CD4-positive, alpha-beta T cell (primary cell): ENCODE measurements at regions not wholly inside any gene's neighbourhood (a gene's known extent, or its start where the extent isn't known, plus 50 kb on each side); places are given as distances from the start of the nearest gene placed in this dataset.

ENCODE experiments used
- ATAC-seq: fragments of 200-7000 bp; cut with Tn5 transposase; one replicate; pipeline ENCODE4 v1.10.0; 2022; ENCODE audit warnings: mild to moderate bottlenecking; ENCODE audit not compliant: poor library complexity
- CTCF ChIA-PET: fragments of 350-600 bp; sonication (Branson Sonifier 250); formaldehyde crosslinking; loops from one replicate; lab custom pipeline; 2021; ENCODE audit warnings: antibody characterized with exemption, inconsistent platforms; lab: Charles Lee
- POLR2A ChIA-PET: fragments of 350-600 bp; sonication (Branson Sonifier 250); formaldehyde crosslinking; loops from one replicate; lab custom pipeline; 2021; ENCODE audit warnings: antibody characterized with exemption, inconsistent platforms; lab: Charles Lee
- DNase-seq, 14 experiments: peaks; one replicate each; pipeline ENCODE4 v3.0.0-alpha.2; 2013 to 2020; ENCODE audit warnings: mixed read lengths in 2 of 14
- H3K27ac ChIP-seq, 2 donors: one replicate each; pipeline versions ENCODE4 v1.5.1 to v1.7.0; 2013; ENCODE audit warnings: low read length in 2 of 2, low read depth in 1 of 2, mild to moderate bottlenecking in 1 of 2
- H3K27me3 ChIP-seq, 2 experiments: 1 replicate in 1 of 2; 2 replicates in 1 of 2; pipeline versions ENCODE4 v1.6.1 to v1.7.0; 2013; ENCODE audit warnings: low read length in 2 of 2, control low read depth in 1 of 2, mild to moderate bottlenecking in 1 of 2, moderate library complexity in 1 of 2; ENCODE audit not compliant: insufficient read depth in 2 of 2, control insufficient read depth in 1 of 2
- H3K36me3 ChIP-seq: one replicate; pipeline ENCODE4 v1.6.1; 2013; ENCODE audit warnings: low read length, control low read depth; ENCODE audit not compliant: insufficient read depth
- H3K4me1 ChIP-seq: one replicate; pipeline ENCODE4 v1.6.1; 2013; ENCODE audit warnings: low read length, control low read depth; ENCODE audit not compliant: insufficient read depth
- H3K4me3 ChIP-seq: one replicate; pipeline ENCODE4 v1.5.1; 2013; ENCODE audit warnings: mild to moderate bottlenecking, low read length, moderate library complexity
- H3K9me3 ChIP-seq, 2 experiments: 1 replicate in 1 of 2; 2 replicates in 1 of 2; pipeline versions ENCODE4 v1.6.1 to v1.7.0; 2013; ENCODE audit warnings: low read length in 2 of 2, mild to moderate bottlenecking in 2 of 2, control low read depth in 1 of 2, moderate library complexity in 1 of 2; ENCODE audit not compliant: control insufficient read depth in 1 of 2, insufficient read depth in 1 of 2
- H3K27ac Mint-ChIP-seq: one replicate; pipeline ENCODE4 v1.8.0; 2020; ENCODE audit warnings: mixed read lengths
- H3K27me3 Mint-ChIP-seq: one replicate; pipeline ENCODE4 v1.8.0; 2021; ENCODE audit warnings: mixed read lengths
- H3K36me3 Mint-ChIP-seq: one replicate; pipeline ENCODE4 v1.8.0; 2021; ENCODE audit warnings: low read depth, mixed read lengths
- H3K4me1 Mint-ChIP-seq: one replicate; pipeline ENCODE4 v1.8.0; 2021; ENCODE audit warnings: low read depth, mixed read lengths
- H3K4me3 Mint-ChIP-seq: one replicate; pipeline ENCODE4 v1.8.0; 2020; ENCODE audit warnings: mild to moderate bottlenecking, mixed read lengths
- H3K9me3 Mint-ChIP-seq: one replicate; pipeline ENCODE4 v1.8.0; 2020; ENCODE audit warnings: mixed read lengths
- intact Hi-C, 2 experiments: fragments of 100-400 bp; cut with DNase I in 1 of 2; cut with micrococcal nuclease in 1 of 2; formaldehyde crosslinking; loops; one replicate each; pipeline versions ENCODE4 v1.15.1 to v1.9.0; 2023 to 2025; cut with DNase I, micrococcal nuclease
- TF ChIP-seq, protein P1 (sequence below): fragments of 200-600 bp; IDR thresholded peaks from one replicate; pipeline ENCODE4 v1.8.0; 2022; ENCODE audit warnings: antibody characterized with exemption, mild to moderate bottlenecking

DNA sequence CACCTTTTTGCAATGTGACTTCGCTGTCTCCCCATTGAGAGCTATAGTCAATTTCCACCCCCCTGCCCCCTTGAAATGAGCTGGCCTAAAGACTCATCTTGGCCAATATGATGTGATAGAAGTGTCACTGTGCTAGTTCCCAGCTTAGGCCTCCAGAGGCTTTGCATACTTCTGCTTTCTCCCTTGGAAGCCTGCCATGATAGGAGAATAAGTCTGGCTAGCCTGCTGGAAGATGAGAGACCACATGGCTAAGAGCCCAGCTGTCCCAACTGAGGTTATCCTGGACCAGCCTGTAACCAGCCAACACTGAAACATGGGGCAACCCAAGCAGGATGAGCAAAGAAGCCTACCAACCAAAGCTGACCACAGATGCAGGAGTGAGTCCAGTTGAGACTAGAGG is 196.9 kb downstream of the GRIN2B start:
- Mint-ChIP-seq H3K4me1 (no peaks in the 10 kb centered on the region), H3K27me3 (peaks cover 10% of the 10 kb centered on the region), H3K4me3 (no peak overlapping the region), H3K36me3 (no peaks in the 10 kb centered on the region), H3K27ac (no peak overlapping the region), H3K9me3 (no peaks in the 10 kb centered on the region)
- intact Hi-C loops: no loop called here
- Histone ChIP-seq H3K4me1 (no peaks in the 10 kb centered on the region), H3K27ac (no peak overlapping the region), H3K4me3 (no peak overlapping the region), H3K36me3 (no peaks in the 10 kb centered on the region), H3K9me3 (no peaks in the 10 kb centered on the region), H3K27me3 (no peaks in the 10 kb centered on the region)
- TF ChIP-seq, protein P1, sequence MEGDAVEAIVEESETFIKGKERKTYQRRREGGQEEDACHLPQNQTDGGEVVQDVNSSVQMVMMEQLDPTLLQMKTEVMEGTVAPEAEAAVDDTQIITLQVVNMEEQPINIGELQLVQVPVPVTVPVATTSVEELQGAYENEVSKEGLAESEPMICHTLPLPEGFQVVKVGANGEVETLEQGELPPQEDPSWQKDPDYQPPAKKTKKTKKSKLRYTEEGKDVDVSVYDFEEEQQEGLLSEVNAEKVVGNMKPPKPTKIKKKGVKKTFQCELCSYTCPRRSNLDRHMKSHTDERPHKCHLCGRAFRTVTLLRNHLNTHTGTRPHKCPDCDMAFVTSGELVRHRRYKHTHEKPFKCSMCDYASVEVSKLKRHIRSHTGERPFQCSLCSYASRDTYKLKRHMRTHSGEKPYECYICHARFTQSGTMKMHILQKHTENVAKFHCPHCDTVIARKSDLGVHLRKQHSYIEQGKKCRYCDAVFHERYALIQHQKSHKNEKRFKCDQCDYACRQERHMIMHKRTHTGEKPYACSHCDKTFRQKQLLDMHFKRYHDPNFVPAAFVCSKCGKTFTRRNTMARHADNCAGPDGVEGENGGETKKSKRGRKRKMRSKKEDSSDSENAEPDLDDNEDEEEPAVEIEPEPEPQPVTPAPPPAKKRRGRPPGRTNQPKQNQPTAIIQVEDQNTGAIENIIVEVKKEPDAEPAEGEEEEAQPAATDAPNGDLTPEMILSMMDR: no peak
- DNase-seq: no peak
- CTCF ChIA-PET: no interaction called here
- POLR2A ChIA-PET: no interaction called here
- ATAC-seq: no peak

DNA sequence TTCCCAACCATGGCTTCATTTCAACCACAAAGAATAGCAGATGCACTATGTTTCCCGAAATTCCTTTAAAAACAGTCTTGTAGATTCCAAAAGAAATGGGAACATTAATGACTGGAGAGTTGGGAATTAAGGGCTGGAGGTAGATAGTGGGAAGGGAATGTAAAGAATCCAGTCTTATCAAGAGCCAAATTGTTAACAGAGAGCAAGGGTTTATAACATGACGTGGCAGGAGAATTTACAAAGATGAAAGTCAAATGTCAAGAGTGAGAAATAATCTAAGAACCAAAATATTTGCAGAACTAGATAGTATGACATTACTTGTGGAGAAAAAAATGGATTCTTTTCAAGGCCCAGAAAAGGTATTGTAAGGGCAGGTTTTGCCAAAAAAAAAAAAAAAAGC is 200.9 kb downstream of the GRIN2B start:
- no peaks in the 10 kb centered on the region for H3K36me3 ChIP-seq
- H3K4me3 ChIP-seq: no peak overlapping the region
- Mint-ChIP-seq H3K27me3 (peaks cover 12% of the 10 kb centered on the region), H3K27ac (no peak overlapping the region), H3K36me3 (no peaks in the 10 kb centered on the region), H3K9me3 (no peaks in the 10 kb centered on the region), H3K4me3 (no peak overlapping the region), H3K4me1 (no peaks in the 10 kb centered on the region)
- H3K27me3 ChIP-seq: no peaks in the 10 kb centered on the region
- intact Hi-C loops: no loop called here
- TF ChIP-seq, protein P1: no peak
- POLR2A ChIA-PET: no interaction called here
- no peaks in the 10 kb centered on the region for H3K4me1 ChIP-seq
- H3K9me3 ChIP-seq: no peaks in the 10 kb centered on the region
- ATAC-seq: no peak
- H3K27ac ChIP-seq: no peak overlapping the region
- CTCF ChIA-PET: no interaction called here
- DNase-seq: no peak

DNA sequence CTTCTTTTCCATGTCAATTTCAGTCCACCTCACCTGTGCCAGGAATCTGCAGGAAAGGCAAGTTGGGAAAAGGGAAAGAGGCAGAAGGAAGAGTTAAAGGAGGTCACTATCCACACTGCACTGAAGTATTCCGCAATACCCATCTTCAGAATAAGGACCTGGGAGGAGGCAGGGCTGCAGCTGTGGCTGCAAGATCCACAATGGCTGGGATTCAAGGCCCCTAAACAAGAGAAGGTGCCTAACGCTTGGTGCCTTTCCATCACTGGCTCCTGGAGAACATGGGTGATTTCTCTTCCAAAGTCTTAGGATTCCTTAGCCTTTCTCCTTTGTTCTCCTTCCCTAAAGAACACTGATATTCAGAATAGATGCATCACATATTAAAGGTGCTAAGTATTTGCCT is 204.0 kb downstream of the GRIN2B start:
- CTCF ChIA-PET: no interaction called here

More for the DNA sequence above, 204.0 kb downstream of the GRIN2B start:
- Mint-ChIP-seq H3K27ac (no peak overlapping the region), H3K4me3 (no peak overlapping the region), H3K27me3 (peaks cover 4% of the 10 kb centered on the region), H3K36me3 (no peaks in the 10 kb centered on the region), H3K9me3 (no peaks in the 10 kb centered on the region), H3K4me1 (no peaks in the 10 kb centered on the region)
- ATAC-seq: no peak
- no peak overlapping the region for H3K27ac ChIP-seq
- H3K4me3 ChIP-seq: no peak overlapping the region
- no peaks in the 10 kb centered on the region for H3K36me3 ChIP-seq
- no peaks in the 10 kb centered on the region for H3K4me1 ChIP-seq
- no peak for DNase-seq
- TF ChIP-seq, protein P1: no peak
- H3K9me3 ChIP-seq: no peaks in the 10 kb centered on the region
- POLR2A ChIA-PET: no interaction called here
- no peaks in the 10 kb centered on the region for H3K27me3 ChIP-seq
- intact Hi-C loops: no loop called here
